Central memory CD8-positive, alpha-beta T cell (primary cell): ENCODE measurements at regions not wholly inside any gene's neighbourhood (a gene's known extent, or its start where the extent isn't known, plus 50 kb on each side); places are given as distances from the start of the nearest gene placed in this dataset.

Experiments
- ATAC-seq: fragments of 150-1000 bp; cut with Tn5 transposase; replicated peaks from 2 replicates; pipeline ENCODE4 v1.10.0; 2022; ENCODE audit warnings: mild to moderate bottlenecking, moderate FRiP score, moderate number of reproducible peaks; ENCODE audit not compliant: poor library complexity, severe bottlenecking; ENCODE audit errors: extremely low read depth
- DNase-seq, 2 donors: peaks; one replicate each; pipeline ENCODE4 v3.0.0; 2021; ENCODE audit warnings: low spot score in 2 of 2
- H3K27ac Mint-ChIP-seq: one replicate; pipeline ENCODE4 v1.8.0; 2022; ENCODE audit warnings: low read depth, mild to moderate bottlenecking, moderate library complexity, mixed read lengths
- H3K27me3 Mint-ChIP-seq: one replicate; pipeline ENCODE4 v1.8.0; 2022; ENCODE audit warnings: mixed read lengths
- H3K36me3 Mint-ChIP-seq: one replicate; pipeline ENCODE4 v1.8.0; 2022; ENCODE audit warnings: mild to moderate bottlenecking, moderate library complexity, mixed read lengths; ENCODE audit not compliant: insufficient read depth
- H3K4me1 Mint-ChIP-seq: one replicate; pipeline ENCODE4 v1.8.0; 2022; ENCODE audit warnings: mixed read lengths
- H3K4me3 Mint-ChIP-seq: one replicate; pipeline ENCODE4 v1.8.0; 2022; ENCODE audit warnings: mild to moderate bottlenecking, moderate library complexity, mixed read lengths
- H3K9me3 Mint-ChIP-seq: one replicate; pipeline ENCODE4 v1.8.0; 2022; ENCODE audit warnings: mixed read lengths

DNA sequence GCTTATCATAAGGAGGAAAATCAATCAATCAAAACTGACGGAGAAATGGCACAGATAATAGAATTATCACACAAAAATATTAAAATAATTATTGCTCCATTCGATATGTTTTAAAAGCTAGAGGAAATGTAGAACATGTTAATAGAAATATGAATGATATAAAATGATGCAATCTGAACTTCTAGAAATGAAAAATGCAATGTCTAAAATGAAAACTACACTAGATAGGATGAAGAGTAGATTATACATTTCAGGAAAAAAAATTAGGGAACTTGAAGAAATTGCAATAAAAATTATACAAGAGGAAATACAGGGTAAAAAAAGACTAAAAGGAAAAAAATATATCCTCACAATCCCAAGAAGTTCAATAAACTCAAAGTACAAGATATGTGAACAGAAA, 80.2 kb upstream of the TP63 start:
- DNase-seq (no peak), ATAC-seq (no peak)
- Mint-ChIP-seq H3K36me3 (no peaks in the 10 kb centered on the region), H3K27ac (no peak overlapping the region), H3K27me3 (no peaks in the 10 kb centered on the region), H3K4me3 (no peak overlapping the region), H3K4me1 (no peaks in the 10 kb centered on the region), H3K9me3 (peaks cover 10% of the 10 kb centered on the region)

DNA sequence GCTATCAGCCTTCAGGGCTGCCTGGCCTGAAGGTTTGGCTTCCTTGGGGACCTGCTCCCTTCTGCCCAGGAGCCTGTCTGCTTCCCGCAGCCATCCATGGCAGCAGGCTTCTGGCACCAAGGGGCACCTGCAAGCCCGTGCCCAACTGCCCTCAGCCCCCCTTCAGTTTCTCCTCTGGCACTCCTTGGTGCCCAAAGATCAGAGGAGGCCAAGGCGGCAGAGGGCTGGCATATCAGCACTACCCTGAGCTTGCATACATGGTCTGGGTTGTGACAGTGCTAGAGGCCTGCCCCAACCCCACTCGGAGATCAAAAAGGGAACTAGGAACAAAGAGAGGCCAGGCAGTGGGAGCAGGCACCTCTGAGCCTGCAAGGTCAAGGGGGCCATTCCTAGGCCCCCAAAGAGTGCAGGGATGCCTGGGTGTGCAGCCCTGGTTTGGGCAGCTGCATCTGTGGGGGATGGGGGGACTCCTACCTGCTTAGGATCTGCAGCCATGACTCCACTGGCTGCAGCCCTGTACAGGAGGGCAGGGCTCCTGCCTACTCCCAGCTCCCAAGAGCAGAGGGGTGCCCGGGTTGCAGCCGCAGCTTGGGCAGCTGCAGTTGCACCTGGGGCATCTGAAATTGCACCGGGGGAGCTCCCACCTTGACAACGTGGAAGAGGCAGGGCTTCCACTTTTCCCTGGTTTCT, 76.2 kb upstream of the TP63 start:
- Mint-ChIP-seq H3K27ac (no peak overlapping the region), H3K36me3 (no peaks in the 10 kb centered on the region), H3K27me3 (no peaks in the 10 kb centered on the region), H3K4me1 (no peaks in the 10 kb centered on the region), H3K4me3 (no peak overlapping the region), H3K9me3 (peaks cover 15% of the 10 kb centered on the region)
- DNase-seq (no peak), ATAC-seq (no peak)

DNA sequence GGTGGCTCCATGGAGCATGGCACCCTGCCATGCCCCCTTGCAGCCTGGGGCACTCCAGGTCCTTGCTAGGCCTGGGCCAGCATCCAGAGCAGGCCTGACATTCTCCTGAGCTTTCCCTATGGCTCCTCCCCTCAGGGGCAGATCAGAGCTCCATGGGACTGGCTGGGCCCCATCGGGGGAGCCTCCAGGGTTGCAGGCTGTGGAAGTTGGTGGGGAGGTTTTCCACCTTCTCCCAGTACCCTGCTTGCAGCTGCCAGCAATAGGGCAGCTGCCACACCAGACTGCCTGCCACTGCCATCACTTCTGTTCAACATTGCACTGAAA, 75.7 kb upstream of the TP63 start:
- H3K36me3 Mint-ChIP-seq = no peaks in the 10 kb centered on the region
- H3K27me3 Mint-ChIP-seq = no peaks in the 10 kb centered on the region
- peaks cover 10% of the 10 kb centered on the region for H3K9me3 Mint-ChIP-seq
- ATAC-seq (no peak), DNase-seq (no peak)
- H3K27ac Mint-ChIP-seq = no peak overlapping the region
- H3K4me1 Mint-ChIP-seq = no peaks in the 10 kb centered on the region
- H3K4me3 Mint-ChIP-seq = no peak overlapping the region

DNA sequence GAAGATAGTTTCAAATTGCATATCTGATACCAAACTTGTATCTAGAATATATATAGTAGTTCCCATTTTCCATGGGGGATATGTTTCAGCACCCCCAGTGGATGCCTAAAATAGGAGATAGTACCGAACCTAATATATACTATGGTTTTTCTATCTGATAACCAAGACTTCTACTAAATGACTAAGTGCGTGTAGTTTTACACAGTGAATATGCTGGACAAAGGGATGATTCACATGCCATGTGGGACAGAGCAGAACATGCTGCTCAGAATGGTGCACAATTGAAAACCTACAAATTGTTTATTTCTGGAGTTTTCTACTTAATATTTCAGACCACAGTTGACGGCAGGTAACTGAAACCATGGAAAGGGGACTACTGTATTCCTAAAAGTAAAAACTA, 73.4 kb upstream of the TP63 start:
- no peak for ATAC-seq
- H3K4me3 Mint-ChIP-seq = no peak overlapping the region
- H3K27me3 Mint-ChIP-seq = no peaks in the 10 kb centered on the region
- H3K27ac Mint-ChIP-seq = no peak overlapping the region
- no peaks in the 10 kb centered on the region for H3K36me3 Mint-ChIP-seq
- no peak for DNase-seq
- peaks cover 6% of the 10 kb centered on the region for H3K9me3 Mint-ChIP-seq
- no peaks in the 10 kb centered on the region for H3K4me1 Mint-ChIP-seq

DNA sequence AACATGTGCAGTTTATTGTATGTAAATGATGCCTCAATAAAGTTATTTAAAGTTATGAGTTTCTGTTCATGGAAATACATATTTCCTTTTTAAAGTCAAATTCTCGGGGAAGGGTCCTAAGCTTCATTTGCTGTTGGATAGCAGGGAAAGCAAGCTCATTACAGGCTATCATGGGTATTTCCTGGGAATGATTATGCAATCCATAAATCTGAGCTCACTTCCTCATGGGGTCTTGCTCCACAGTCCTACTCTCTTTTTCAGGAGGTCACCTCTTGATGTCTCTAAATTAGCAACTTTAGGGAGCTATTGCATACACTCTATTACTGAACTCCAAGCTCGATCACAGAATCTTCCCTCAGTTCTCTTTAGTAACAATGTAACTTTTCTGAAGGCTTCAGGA, 69.9 kb upstream of the TP63 start:
- H3K27ac Mint-ChIP-seq = no peak overlapping the region
- no peak for DNase-seq
- peaks cover 6% of the 10 kb centered on the region for H3K9me3 Mint-ChIP-seq
- ATAC-seq = no peak
- H3K36me3 Mint-ChIP-seq = no peaks in the 10 kb centered on the region
- no peaks in the 10 kb centered on the region for H3K27me3 Mint-ChIP-seq
- no peak overlapping the region for H3K4me3 Mint-ChIP-seq
- H3K4me1 Mint-ChIP-seq = peaks cover 6% of the 10 kb centered on the region

DNA sequence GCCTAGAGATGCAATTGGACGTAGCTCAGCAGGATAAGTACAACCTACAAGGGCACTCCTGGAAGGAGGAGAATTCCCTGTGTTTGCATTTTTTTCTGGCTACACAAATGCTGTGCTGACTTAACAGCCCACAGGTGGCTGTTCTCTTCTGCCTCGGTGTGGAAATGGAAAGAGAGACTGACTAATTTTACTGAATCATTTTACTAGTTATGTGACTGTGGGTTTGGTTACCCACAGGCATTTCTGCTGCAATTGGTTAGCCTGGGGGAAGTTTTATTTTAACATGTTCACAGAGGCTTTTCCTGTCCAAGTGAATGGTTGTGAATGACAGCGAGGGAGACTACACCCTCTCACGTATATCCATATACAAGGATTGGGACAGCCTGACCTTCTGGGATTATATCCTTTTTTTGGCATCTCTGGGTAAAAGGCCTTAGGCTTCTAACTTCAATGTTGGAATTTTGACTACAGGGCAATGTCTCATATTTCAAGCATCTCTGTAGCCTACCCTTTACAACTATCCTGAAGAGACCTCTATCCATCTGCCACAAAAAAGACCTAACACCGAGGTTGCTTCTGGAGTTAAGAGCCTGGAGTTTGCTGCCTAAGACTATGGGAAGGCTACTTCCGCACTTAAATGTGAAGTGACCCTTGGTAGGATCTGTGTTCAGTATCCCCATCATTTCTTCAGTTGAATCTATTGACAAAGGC, 67.2 kb upstream of the TP63 start:
- Mint-ChIP-seq H3K4me3 (no peak overlapping the region), H3K27me3 (no peaks in the 10 kb centered on the region), H3K9me3 (no peaks in the 10 kb centered on the region), H3K36me3 (no peaks in the 10 kb centered on the region), H3K27ac (peak overlapping the region; percentile 25), H3K4me1 (peaks cover 6% of the 10 kb centered on the region)
- ATAC-seq = peak; percentile 40
- DNase-seq = no peak

DNA sequence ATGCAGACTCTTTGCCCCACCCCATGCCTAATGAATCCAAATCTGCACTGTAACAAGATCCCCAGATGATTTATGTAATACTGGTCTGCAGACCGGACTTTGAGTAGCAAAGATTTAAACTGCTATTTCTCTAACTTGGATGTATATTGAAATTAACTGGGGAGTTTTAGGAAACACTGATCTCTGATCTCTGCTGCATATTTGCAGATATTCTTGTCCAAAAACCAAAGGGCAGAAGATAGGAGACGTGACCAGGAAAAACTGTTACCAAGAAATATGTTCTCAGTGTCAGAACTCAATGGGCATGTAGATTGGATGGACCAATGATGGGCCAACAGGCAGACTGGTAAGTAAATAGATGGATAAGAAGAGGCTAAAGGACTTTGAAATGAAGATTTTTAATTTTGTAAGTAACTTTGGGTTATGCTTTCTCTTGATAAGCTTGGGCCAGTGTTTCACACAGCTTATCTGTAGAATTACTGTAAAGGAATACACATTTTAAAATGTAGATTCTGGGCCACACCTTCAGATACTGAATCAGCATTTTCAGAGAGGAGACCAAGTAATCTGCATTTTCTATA, 64.5 kb upstream of the TP63 start:
- Mint-ChIP-seq H3K27ac (no peak overlapping the region), H3K9me3 (no peaks in the 10 kb centered on the region), H3K4me3 (no peak overlapping the region), H3K36me3 (no peaks in the 10 kb centered on the region), H3K27me3 (no peaks in the 10 kb centered on the region), H3K4me1 (peaks cover 12% of the 10 kb centered on the region)
- DNase-seq (no peak), ATAC-seq (no peak)

DNA sequence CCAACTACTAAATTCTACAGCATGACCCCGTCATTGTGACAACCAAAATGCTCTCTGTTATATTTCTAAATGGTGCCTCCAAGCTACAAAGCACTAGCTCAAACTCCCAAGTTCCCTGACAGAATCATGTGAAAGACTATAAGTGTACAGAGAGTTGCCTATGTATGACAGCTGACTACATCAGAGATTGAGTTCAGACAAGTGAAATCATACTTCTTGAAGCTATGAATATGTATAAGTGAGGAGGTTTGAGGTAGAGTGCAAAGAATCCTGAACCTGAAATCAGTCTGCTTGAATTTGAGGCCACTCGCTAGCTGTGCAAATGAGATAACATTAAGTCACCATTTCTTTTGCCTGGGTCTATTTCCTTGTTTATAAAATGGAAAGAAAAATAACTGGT, 63.9 kb upstream of the TP63 start:
- no peaks in the 10 kb centered on the region for H3K27me3 Mint-ChIP-seq
- ATAC-seq (no peak), DNase-seq (no peak)
- H3K9me3 Mint-ChIP-seq = no peaks in the 10 kb centered on the region
- peaks cover 12% of the 10 kb centered on the region for H3K4me1 Mint-ChIP-seq
- no peak overlapping the region for H3K27ac Mint-ChIP-seq
- H3K36me3 Mint-ChIP-seq = no peaks in the 10 kb centered on the region
- no peak overlapping the region for H3K4me3 Mint-ChIP-seq

DNA sequence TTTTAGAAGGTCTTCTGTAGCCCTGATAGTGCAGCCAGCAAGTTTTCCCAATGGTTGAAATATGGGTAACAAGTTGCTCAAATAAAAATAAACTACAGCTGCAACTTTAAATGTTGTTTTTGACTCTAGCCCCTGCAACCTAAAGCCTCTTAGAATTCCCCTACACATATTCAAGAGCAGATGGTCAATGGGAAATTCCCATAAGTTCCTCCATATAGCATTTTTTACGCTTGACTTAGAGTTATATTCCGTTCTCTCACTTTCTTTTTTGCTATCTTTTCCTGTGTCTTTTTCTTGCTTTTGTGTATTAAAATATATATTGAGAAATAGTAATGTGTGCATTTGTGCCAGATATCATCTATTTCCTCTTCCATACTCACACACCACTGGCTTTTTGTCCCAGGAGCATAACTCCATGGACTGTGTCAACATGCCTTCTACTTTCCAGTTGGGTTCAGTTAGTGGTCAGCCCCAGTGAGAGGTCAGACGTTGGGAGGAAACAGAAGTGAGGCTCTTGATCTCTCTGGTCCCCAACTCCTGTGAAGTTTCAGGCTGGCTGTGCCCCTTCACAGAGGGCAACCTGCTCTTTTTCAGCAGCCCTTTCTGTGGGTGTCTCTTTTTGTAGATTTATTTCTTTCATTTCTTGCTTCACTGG, 63.3 kb upstream of the TP63 start:
- H3K27ac Mint-ChIP-seq = no peak overlapping the region
- no peaks in the 10 kb centered on the region for H3K36me3 Mint-ChIP-seq
- no peaks in the 10 kb centered on the region for H3K9me3 Mint-ChIP-seq
- peaks cover 12% of the 10 kb centered on the region for H3K4me1 Mint-ChIP-seq
- DNase-seq (no peak), ATAC-seq (no peak)
- no peak overlapping the region for H3K4me3 Mint-ChIP-seq
- no peaks in the 10 kb centered on the region for H3K27me3 Mint-ChIP-seq

DNA sequence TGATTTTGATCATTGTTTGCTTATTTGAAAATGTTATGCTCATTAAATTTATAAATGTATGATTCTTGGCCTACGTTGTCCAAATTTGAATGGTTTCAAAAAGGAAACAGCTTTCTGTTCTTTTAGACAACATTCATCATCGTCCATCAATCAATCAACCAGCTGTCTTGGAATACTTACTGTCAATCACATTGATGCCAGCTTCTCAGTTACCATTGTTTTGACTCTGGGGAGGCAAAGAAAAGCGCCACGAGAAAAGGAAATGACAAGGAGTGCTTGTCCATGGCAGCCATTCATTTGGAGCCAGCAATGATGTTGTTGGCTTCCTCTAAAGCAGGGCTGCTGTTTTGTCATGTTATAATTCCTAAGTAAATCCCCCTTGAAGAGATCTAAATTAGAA, 62.2 kb upstream of the TP63 start:
- H3K4me3 Mint-ChIP-seq = no peak overlapping the region
- peaks cover 13% of the 10 kb centered on the region for H3K4me1 Mint-ChIP-seq
- H3K9me3 Mint-ChIP-seq = no peaks in the 10 kb centered on the region
- DNase-seq = no peak
- no peaks in the 10 kb centered on the region for H3K36me3 Mint-ChIP-seq
- no peak for ATAC-seq
- H3K27me3 Mint-ChIP-seq = no peaks in the 10 kb centered on the region
- no peak overlapping the region for H3K27ac Mint-ChIP-seq

DNA sequence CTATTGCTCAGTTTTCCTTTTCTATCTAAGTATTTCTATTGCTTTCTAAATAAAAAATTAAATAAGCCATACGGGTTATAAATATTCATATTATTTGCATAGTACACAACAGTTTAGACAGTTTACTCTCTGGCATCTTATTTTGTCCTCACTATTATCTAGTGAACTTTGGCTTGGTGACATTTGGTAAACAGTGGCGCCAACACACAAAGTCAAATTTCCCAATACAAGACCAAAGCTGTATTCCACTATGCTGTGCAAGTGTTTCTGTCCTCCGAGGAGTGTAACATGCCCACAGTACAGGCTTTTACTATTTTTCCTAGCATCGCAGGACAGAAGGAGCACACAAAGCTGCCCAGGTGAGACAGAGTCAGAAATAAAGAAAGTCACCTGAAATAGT, 61.7 kb upstream of the TP63 start:
- ATAC-seq = no peak
- Mint-ChIP-seq H3K9me3 (no peaks in the 10 kb centered on the region), H3K4me1 (peaks cover 10% of the 10 kb centered on the region), H3K27me3 (no peaks in the 10 kb centered on the region), H3K4me3 (no peak overlapping the region), H3K36me3 (no peaks in the 10 kb centered on the region), H3K27ac (no peak overlapping the region)
- DNase-seq = no peak

DNA sequence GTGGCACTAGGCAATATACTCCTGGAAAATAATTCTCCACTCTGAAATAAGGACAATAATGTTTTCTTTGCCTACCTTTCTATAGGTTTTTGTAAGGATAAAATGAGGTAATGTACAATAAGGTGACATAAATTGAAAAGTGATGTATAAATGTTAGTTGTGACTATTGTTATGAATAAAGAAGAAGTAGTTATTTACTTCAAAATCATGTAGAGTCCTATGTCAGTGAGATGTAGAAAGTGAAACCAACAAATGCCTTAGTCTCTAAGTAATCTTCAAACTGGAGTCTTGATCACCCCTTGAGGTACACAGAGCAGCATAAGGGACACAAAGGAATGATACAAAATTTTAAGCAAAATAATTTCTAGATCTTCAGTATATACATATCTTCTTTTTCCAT, 60.3 kb upstream of the TP63 start:
- ATAC-seq = peak; percentile 43
- peaks cover 10% of the 10 kb centered on the region for H3K4me1 Mint-ChIP-seq
- no peak overlapping the region for H3K4me3 Mint-ChIP-seq
- no peaks in the 10 kb centered on the region for H3K36me3 Mint-ChIP-seq
- no peak for DNase-seq
- no peaks in the 10 kb centered on the region for H3K9me3 Mint-ChIP-seq
- no peak overlapping the region for H3K27ac Mint-ChIP-seq
- H3K27me3 Mint-ChIP-seq = no peaks in the 10 kb centered on the region

DNA sequence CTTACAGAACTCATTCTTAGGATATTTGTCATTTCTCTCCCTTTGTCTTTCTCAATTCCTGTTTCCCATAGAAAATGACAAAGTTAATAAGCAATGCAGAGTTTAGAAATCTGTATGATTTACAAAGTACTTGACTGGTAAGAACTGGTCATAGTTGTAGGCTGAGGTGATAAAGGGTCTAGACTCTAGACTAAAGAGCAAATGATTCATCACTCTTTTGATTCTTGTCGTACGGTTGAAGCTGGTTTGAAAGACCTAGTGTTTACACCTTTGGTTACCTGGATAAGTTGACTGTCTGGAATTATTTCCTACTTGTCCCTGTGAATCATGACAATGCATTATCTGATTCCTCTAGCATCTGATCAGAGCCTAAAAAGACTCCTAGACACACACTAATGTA, 58.9 kb upstream of the TP63 start:
- no peak for ATAC-seq
- no peak for DNase-seq

More for the DNA sequence above, 58.9 kb upstream of the TP63 start:
- Mint-ChIP-seq H3K36me3 (no peaks in the 10 kb centered on the region), H3K4me3 (no peak overlapping the region), H3K27me3 (no peaks in the 10 kb centered on the region), H3K9me3 (no peaks in the 10 kb centered on the region), H3K27ac (no peak overlapping the region), H3K4me1 (peaks cover 10% of the 10 kb centered on the region)
